ENCODE measurements at regions not wholly inside any gene's neighbourhood (a gene's known extent, or its start where the extent isn't known, plus 50 kb on each side); places are given as distances from the start of the nearest gene placed in this dataset.

GRCh38 chr2:71927757-71928715 lies 219.6 kb downstream of the CYP26B1 start:
- TF ChIP-seq, protein P1, sequence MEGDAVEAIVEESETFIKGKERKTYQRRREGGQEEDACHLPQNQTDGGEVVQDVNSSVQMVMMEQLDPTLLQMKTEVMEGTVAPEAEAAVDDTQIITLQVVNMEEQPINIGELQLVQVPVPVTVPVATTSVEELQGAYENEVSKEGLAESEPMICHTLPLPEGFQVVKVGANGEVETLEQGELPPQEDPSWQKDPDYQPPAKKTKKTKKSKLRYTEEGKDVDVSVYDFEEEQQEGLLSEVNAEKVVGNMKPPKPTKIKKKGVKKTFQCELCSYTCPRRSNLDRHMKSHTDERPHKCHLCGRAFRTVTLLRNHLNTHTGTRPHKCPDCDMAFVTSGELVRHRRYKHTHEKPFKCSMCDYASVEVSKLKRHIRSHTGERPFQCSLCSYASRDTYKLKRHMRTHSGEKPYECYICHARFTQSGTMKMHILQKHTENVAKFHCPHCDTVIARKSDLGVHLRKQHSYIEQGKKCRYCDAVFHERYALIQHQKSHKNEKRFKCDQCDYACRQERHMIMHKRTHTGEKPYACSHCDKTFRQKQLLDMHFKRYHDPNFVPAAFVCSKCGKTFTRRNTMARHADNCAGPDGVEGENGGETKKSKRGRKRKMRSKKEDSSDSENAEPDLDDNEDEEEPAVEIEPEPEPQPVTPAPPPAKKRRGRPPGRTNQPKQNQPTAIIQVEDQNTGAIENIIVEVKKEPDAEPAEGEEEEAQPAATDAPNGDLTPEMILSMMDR (IDR thresholded peaks at IDR 0.05; ENCODE audit: low read depth, low read length): no peak
- no peak overlapping the region for H3K27ac ChIP-seq (ENCODE audit: low read depth, low read length)
- DNase-seq (ENCODE audit: low read depth, low spot score): no peak
- H3K9me3 ChIP-seq (ENCODE audit: control insufficient read depth, insufficient read depth, low read length): no peaks in the 10 kb centered on the region
- ChIA-PET CTCF (interaction anchor here (0.9 kb wide), 1 partner anchor 652 kb away, joined by 4 read pairs; no protein-coding TSS in a partner anchor), POLR2A (no interaction called here)
- H3K27me3 ChIP-seq (ENCODE audit: control insufficient read depth, insufficient read depth, low read length): peaks cover 8% of the 10 kb centered on the region
- no peak overlapping the region for H3K4me3 ChIP-seq (ENCODE audit: low read depth, low read length)

- POLR2A ChIA-PET: no interaction called here
- no peak for DNase-seq (ENCODE audit: low read depth, low spot score)
- CTCF ChIA-PET: interaction anchor here (0.7 to 6.1 kb wide), 2 partner anchors 223 to 1140 kb away, joined by 3 to 60 read pairs; no protein-coding TSS in a partner anchor
- TF ChIP-seq, protein P1 (IDR thresholded peaks at IDR 0.05; ENCODE audit: low read depth, low read length): no peak
- no peak overlapping the region for H3K27ac ChIP-seq (ENCODE audit: low read depth, low read length)
- H3K9me3 ChIP-seq (ENCODE audit: control insufficient read depth, insufficient read depth, low read length): no peaks in the 10 kb centered on the region
- no peak overlapping the region for H3K4me3 ChIP-seq (ENCODE audit: low read depth, low read length)
- H3K27me3 ChIP-seq (ENCODE audit: control insufficient read depth, insufficient read depth, low read length): peaks cover 12% of the 10 kb centered on the region
These were observed 220.5 kb downstream of the CYP26B1 start for GRCh38 chr2:71926876-71927756.

GRCh38 chr2:71926089-71926447 lies 221.6 kb downstream of the CYP26B1 start:
- no peak for DNase-seq (ENCODE audit: low read depth, low spot score)
- TF ChIP-seq, protein P1 (IDR thresholded peaks at IDR 0.05; ENCODE audit: low read depth, low read length): no peak
- Histone ChIP-seq H3K9me3 (ENCODE audit: control insufficient read depth, insufficient read depth, low read length) (no peaks in the 10 kb centered on the region), H3K27ac (ENCODE audit: low read depth, low read length) (no peak overlapping the region), H3K4me3 (ENCODE audit: low read depth, low read length) (no peak overlapping the region), H3K27me3 (ENCODE audit: control insufficient read depth, insufficient read depth, low read length) (peaks cover 19% of the 10 kb centered on the region)
- ChIA-PET CTCF (interaction anchor here (2.6 to 6.1 kb wide), 2 partner anchors 26 to 224 kb away, joined by 12 to 60 read pairs; no protein-coding TSS in a partner anchor), POLR2A (no interaction called here)

DNA sequence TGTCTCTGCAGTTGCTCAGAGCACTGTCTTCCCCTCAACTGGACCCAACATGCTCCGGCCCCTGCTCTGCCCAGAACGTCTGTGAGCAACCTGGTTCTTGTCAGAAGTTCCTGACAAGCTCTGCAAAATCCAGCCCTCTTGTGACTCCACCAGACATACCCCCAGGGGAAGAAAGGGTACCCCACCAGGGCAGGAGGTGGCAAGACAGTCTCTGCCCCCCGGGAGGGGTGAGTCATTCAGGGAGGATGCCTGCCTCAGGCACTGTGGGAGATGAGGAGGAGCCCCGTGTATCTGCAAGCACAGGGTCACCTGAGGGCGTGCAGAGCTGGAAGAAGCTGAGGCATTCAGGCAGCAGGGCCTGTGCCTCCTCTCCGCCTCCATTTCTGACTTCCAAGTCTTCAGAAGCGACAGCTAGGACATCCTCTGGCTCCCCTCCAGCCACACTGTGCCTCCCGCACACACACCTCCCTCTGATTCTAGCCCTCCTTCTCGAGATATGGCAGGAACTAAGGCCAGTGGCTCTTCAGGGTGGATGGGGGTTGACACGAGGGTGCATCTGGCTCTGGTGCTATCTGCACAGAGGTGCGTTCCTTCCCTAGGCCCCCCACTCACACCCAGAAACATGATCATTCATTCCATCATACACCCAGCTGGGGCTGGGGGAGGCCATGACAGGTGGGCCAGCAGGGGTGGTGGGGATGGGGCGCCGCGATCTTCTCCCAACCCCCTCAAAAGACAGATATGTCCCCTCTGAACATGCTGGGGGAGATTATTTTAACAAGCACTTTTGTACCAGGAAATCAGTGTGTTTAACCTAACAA lies 222.2 kb downstream of the CYP26B1 start:
- DNase-seq (ENCODE audit: low read depth, low spot score): no peak
- TF ChIP-seq, protein P1 (IDR thresholded peaks at IDR 0.05; ENCODE audit: low read depth, low read length): no peak
- ChIA-PET CTCF (interaction anchor here (0.6 to 6.1 kb wide), 12 partner anchors 10 to 820 kb away, joined by 3 to 63 read pairs (median 8); no protein-coding TSS in a partner anchor), POLR2A (no interaction called here)
- no peak overlapping the region for H3K4me3 ChIP-seq (ENCODE audit: low read depth, low read length)
- H3K9me3 ChIP-seq (ENCODE audit: control insufficient read depth, insufficient read depth, low read length): no peaks in the 10 kb centered on the region
- no peak overlapping the region for H3K27ac ChIP-seq (ENCODE audit: low read depth, low read length)
- H3K27me3 ChIP-seq (ENCODE audit: control insufficient read depth, insufficient read depth, low read length): peaks cover 19% of the 10 kb centered on the region
